ENCODE measurements at regions not wholly inside any gene's neighbourhood (a gene's known extent, or its start where the extent isn't known, plus 50 kb on each side); places are given as distances from the start of the nearest gene placed in this dataset.

DNA sequence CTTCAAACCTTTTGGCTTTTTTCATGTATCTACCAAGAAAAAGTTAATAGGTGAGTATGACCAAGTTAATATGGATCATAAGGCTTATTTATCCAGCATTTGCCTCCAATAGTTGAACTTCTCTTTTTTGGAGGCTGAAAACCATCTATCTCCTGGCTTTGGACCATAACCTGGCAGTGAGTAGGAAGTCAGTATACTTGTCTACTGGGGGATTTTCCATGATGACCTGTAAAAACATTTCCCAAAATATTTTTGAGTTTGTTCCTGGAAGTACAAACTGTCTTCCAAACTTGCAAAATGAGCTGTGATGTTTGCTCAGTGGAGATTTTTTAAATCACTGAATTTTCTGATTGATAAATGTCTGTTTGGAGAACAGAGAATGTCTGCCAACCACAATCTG is 349.9 kb downstream of the FAM47B start:
- TF ChIP-seq ZBTB7A (IDR thresholded peaks at IDR 0.05; ENCODE audit: low read depth) (no peak), EP300 (IDR thresholded peaks at IDR 0.05; ENCODE audit: borderline replicate concordance) (no peak), CREB1 (IDR thresholded peaks at IDR 0.05; ENCODE audit: low read depth) (no peak), CEBPB (IDR thresholded peaks at IDR 0.05) (no peak), YY1 (IDR thresholded peaks at IDR 0.05; ENCODE audit: low read depth) (no peak), TCF12 (IDR thresholded peaks at IDR 0.05; ENCODE audit: low read depth) (no peak), EGR1 (IDR thresholded peaks at IDR 0.05) (no peak), FOXM1 (IDR thresholded peaks at IDR 0.05; ENCODE audit: borderline replicate concordance, low read depth) (no peak), RAD21 (IDR thresholded peaks at IDR 0.05; ENCODE audit: low read depth) (no peak), NFIC (IDR thresholded peaks at IDR 0.05) (no peak), TAF1 (IDR thresholded peaks at IDR 0.05; ENCODE audit: low read depth) (no peak), TEAD4 (IDR thresholded peaks at IDR 0.05) (no peak)
- TF ChIP-seq, protein P1, sequence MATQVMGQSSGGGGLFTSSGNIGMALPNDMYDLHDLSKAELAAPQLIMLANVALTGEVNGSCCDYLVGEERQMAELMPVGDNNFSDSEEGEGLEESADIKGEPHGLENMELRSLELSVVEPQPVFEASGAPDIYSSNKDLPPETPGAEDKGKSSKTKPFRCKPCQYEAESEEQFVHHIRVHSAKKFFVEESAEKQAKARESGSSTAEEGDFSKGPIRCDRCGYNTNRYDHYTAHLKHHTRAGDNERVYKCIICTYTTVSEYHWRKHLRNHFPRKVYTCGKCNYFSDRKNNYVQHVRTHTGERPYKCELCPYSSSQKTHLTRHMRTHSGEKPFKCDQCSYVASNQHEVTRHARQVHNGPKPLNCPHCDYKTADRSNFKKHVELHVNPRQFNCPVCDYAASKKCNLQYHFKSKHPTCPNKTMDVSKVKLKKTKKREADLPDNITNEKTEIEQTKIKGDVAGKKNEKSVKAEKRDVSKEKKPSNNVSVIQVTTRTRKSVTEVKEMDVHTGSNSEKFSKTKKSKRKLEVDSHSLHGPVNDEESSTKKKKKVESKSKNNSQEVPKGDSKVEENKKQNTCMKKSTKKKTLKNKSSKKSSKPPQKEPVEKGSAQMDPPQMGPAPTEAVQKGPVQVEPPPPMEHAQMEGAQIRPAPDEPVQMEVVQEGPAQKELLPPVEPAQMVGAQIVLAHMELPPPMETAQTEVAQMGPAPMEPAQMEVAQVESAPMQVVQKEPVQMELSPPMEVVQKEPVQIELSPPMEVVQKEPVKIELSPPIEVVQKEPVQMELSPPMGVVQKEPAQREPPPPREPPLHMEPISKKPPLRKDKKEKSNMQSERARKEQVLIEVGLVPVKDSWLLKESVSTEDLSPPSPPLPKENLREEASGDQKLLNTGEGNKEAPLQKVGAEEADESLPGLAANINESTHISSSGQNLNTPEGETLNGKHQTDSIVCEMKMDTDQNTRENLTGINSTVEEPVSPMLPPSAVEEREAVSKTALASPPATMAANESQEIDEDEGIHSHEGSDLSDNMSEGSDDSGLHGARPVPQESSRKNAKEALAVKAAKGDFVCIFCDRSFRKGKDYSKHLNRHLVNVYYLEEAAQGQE (IDR thresholded peaks at IDR 0.05; ENCODE audit: low read depth), result no peak
- TF ChIP-seq, protein P2, sequence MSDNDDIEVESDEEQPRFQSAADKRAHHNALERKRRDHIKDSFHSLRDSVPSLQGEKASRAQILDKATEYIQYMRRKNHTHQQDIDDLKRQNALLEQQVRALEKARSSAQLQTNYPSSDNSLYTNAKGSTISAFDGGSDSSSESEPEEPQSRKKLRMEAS (IDR thresholded peaks at IDR 0.05), result no peak
- TF ChIP-seq, protein P3, sequence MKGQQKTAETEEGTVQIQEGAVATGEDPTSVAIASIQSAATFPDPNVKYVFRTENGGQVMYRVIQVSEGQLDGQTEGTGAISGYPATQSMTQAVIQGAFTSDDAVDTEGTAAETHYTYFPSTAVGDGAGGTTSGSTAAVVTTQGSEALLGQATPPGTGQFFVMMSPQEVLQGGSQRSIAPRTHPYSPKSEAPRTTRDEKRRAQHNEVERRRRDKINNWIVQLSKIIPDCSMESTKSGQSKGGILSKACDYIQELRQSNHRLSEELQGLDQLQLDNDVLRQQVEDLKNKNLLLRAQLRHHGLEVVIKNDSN (IDR thresholded peaks at IDR 0.05), result no peak

DNA sequence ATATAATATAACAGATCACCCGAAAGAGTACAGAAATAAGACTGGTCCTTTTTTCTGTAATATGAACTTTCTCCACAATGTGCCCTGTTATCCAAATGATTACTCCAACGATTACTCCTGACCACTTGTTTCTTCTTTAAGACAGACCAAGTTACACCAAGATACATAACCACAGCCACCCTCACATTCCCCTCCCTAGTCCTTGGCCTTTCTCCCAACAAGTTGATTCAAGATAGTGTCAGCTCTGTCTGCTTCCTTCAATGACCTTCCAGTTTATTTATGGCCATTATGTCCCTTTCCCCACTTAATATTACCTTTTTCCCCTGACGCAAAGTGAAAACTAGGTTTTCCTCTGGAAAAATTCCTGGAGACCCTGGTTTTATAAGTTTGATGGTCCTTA is 397.2 kb downstream of the FAM47B start:
- no peak for TF ChIP-seq FOXM1 (IDR thresholded peaks at IDR 0.05; ENCODE audit: borderline replicate concordance, low read depth)
- no peak for TF ChIP-seq ZBTB7A (IDR thresholded peaks at IDR 0.05; ENCODE audit: low read depth)
- no peak for TF ChIP-seq TEAD4 (IDR thresholded peaks at IDR 0.05)
- no peak for TF ChIP-seq CEBPB (IDR thresholded peaks at IDR 0.05)
- TF ChIP-seq, protein P1 (IDR thresholded peaks at IDR 0.05; ENCODE audit: low read depth), result no peak
- no peak for TF ChIP-seq YY1 (IDR thresholded peaks at IDR 0.05; ENCODE audit: low read depth)

DNA sequence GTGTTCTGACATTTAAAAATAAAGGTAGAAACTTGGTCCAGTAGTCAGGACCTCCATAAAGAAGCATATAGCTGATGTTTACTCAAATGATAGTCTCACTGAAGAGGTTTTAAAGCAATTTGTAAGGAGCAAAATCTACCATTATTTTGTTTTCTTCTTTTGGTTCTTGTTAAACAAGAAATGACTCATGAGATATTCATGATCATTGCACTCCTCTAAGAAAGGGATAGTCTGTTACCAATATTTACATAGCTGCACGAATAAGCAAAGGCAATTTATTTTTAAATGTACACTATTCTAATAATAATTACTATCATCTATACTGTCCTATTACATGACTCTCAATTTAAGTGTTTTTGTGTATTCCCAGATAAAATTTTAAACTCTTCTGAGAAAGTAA is 397.9 kb downstream of the FAM47B start:
- TF ChIP-seq YY1 (IDR thresholded peaks at IDR 0.05; ENCODE audit: low read depth), result no peak

DNA sequence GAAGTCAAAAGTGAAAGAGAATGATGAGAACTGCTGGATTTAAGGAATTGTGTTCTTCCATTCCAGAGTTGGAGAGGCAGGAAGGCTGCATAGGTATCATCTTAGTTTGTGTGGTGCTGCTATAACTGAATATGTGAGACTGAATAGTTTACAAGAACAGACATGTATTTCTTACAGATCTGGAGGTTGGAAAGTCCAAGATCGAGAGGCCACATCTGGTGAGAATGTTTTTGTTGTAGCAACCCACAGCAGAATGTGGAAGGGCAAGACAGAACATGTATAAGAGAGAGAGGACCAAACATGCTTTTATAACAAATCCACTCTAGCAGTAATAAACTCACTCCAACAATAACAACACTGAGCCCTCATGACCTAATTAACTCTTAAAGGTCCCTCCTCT is 408.6 kb downstream of the FAM47B start:
- TF ChIP-seq RAD21 (IDR thresholded peaks at IDR 0.05; ENCODE audit: low read depth) (no peak), ZBTB7A (IDR thresholded peaks at IDR 0.05; ENCODE audit: low read depth) (no peak), FOXM1 (IDR thresholded peaks at IDR 0.05; ENCODE audit: borderline replicate concordance, low read depth) (no peak), YY1 (IDR thresholded peaks at IDR 0.05; ENCODE audit: low read depth) (no peak), EGR1 (IDR thresholded peaks at IDR 0.05) (no peak), EP300 (IDR thresholded peaks at IDR 0.05; ENCODE audit: borderline replicate concordance) (no peak), TCF12 (IDR thresholded peaks at IDR 0.05; ENCODE audit: low read depth) (no peak), NFIC (IDR thresholded peaks at IDR 0.05) (no peak), TAF1 (IDR thresholded peaks at IDR 0.05; ENCODE audit: low read depth) (no peak), CEBPB (IDR thresholded peaks at IDR 0.05) (no peak)
- TF ChIP-seq, protein P2 (IDR thresholded peaks at IDR 0.05), result no peak
- TF ChIP-seq, protein P1 (IDR thresholded peaks at IDR 0.05; ENCODE audit: low read depth), result no peak
- TF ChIP-seq, protein P3 (IDR thresholded peaks at IDR 0.05), result no peak

DNA sequence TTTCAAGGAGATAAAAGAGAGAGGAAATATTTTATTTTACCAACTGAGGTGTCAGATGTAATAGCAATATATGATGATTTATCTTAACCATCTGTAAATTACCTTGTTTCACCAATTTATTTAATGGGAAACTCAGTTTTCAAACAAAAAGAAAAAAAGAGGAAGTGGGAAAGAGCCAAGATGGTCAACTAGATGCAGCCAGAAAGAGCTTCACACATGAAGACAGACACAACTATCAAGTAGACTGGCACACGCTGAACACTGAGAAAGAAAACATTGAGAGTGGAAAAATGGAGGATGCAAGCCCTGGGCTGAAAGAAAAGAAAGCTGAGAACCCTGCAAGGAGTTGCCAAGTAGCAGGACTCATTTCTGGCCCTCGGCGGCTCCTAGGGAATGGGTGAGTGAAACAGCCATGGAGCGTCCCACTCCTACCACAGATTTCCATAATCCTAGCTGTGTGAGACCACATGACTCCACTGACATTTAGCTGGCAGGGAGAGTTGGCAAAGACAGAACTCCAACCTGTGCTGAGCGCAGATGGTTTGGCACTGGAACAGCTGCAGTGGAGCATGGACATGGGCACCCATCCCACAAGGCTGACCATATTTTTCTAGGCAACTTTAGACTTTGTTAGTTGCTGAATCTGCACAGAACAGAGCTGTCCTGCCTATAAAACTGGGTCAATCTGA is 409.3 kb downstream of the FAM47B start:
- TF ChIP-seq EP300 (IDR thresholded peaks at IDR 0.05; ENCODE audit: borderline replicate concordance) (no peak), FOXM1 (IDR thresholded peaks at IDR 0.05; ENCODE audit: borderline replicate concordance, low read depth) (no peak), YY1 (IDR thresholded peaks at IDR 0.05; ENCODE audit: low read depth) (no peak), EGR1 (IDR thresholded peaks at IDR 0.05) (no peak), TAF1 (IDR thresholded peaks at IDR 0.05; ENCODE audit: low read depth) (no peak), RAD21 (IDR thresholded peaks at IDR 0.05; ENCODE audit: low read depth) (no peak), TCF12 (IDR thresholded peaks at IDR 0.05; ENCODE audit: low read depth) (no peak), ZBTB7A (IDR thresholded peaks at IDR 0.05; ENCODE audit: low read depth) (no peak), TEAD4 (IDR thresholded peaks at IDR 0.05) (no peak), CREB1 (IDR thresholded peaks at IDR 0.05; ENCODE audit: low read depth) (no peak)
- TF ChIP-seq, protein P2 (IDR thresholded peaks at IDR 0.05), result no peak
- TF ChIP-seq, protein P3 (IDR thresholded peaks at IDR 0.05), result no peak
- TF ChIP-seq, protein P1 (IDR thresholded peaks at IDR 0.05; ENCODE audit: low read depth), result no peak

Measured in Ishikawa (cell line).